AG20443 (cell line): ENCODE measurements at regions not wholly inside any gene's neighbourhood (a gene's known extent, or its start where the extent isn't known, plus 50 kb on each side); places are given as distances from the start of the nearest gene placed in this dataset.

Experiments
- DNase-seq: peaks from one replicate; pipeline ENCODE4 v3.0.0; 2012; ENCODE audit warnings: low spot score, mixed read lengths

- DNase-seq = no peak
Measured at GRCh38 chr14:82138431-82138830, 604.8 kb upstream of the SEL1L start.

- no peak for DNase-seq
Measured at GRCh38 chr14:82146846-82147245, 613.2 kb upstream of the SEL1L start.

- no peak for DNase-seq
Measured at GRCh38 chr14:82153689-82154088, 620.0 kb upstream of the SEL1L start.

- DNase-seq = no peak
Measured at GRCh38 chr14:82159624-82160023, 626.0 kb upstream of the SEL1L start.

- no peak for DNase-seq
Measured at GRCh38 chr14:82180139-82180538, 646.5 kb upstream of the SEL1L start.

GRCh38 chr14:82182646-82183045 lies 649.0 kb upstream of the SEL1L start:
- no peak for DNase-seq

GRCh38 chr14:82190742-82191141 lies 657.1 kb upstream of the SEL1L start:
- no peak for DNase-seq

- DNase-seq = no peak
Measured at GRCh38 chr14:82192387-82192786, 658.7 kb upstream of the SEL1L start.

- no peak for DNase-seq
Measured at GRCh38 chr14:82223276-82223675, 689.6 kb upstream of the SEL1L start.

GRCh38 chr14:82224610-82225009 lies 691.0 kb upstream of the SEL1L start:
- DNase-seq = no peak

GRCh38 chr14:82230748-82231147 lies 697.1 kb upstream of the SEL1L start:
- DNase-seq = no peak

- no peak for DNase-seq
Measured at GRCh38 chr14:82238649-82239048, 705.0 kb upstream of the SEL1L start.

GRCh38 chr14:82239223-82239622 lies 705.6 kb upstream of the SEL1L start:
- no peak for DNase-seq

- DNase-seq = no peak
Measured at GRCh38 chr14:82244791-82245190, 711.1 kb upstream of the SEL1L start.

- DNase-seq = no peak
Measured at GRCh38 chr14:82251494-82251893, 717.8 kb upstream of the SEL1L start.

GRCh38 chr14:82270286-82270685 lies 736.6 kb upstream of the SEL1L start:
- no peak for DNase-seq

- no peak for DNase-seq
Measured at GRCh38 chr14:82298811-82299210, 765.2 kb upstream of the SEL1L start.

- no peak for DNase-seq
Measured at GRCh38 chr14:82309199-82309598, 775.5 kb upstream of the SEL1L start.

GRCh38 chr14:82313889-82314288 lies 780.2 kb upstream of the SEL1L start:
- no peak for DNase-seq

- DNase-seq = no peak
Measured at GRCh38 chr14:82328442-82328841, 794.8 kb upstream of the SEL1L start.

GRCh38 chr14:82341261-82341810 lies 807.7 kb upstream of the SEL1L start:
- no peak for DNase-seq

- no peak for DNase-seq
Measured at GRCh38 chr14:82342596-82342995, 808.9 kb upstream of the SEL1L start.

GRCh38 chr14:82345184-82345583 lies 811.5 kb upstream of the SEL1L start:
- DNase-seq = no peak

GRCh38 chr14:82354126-82354525 lies 820.5 kb upstream of the SEL1L start:
- no peak for DNase-seq

GRCh38 chr14:82359201-82359600 lies 825.5 kb upstream of the SEL1L start:
- DNase-seq = no peak
